HG02938 (cell line): ENCODE measurements at regions not wholly inside any gene's neighbourhood (a gene's known extent, or its start where the extent isn't known, plus 50 kb on each side); places are given as distances from the start of the nearest gene placed in this dataset.

Source experiments
- ATAC-seq: cut with Tn5 transposase; IDR thresholded peaks from one replicate; pipeline ENCODE4 v1.9.1; 2021; ENCODE audit warnings: mild to moderate bottlenecking, moderate library complexity; ENCODE audit not compliant: unreplicated experiment

DNA sequence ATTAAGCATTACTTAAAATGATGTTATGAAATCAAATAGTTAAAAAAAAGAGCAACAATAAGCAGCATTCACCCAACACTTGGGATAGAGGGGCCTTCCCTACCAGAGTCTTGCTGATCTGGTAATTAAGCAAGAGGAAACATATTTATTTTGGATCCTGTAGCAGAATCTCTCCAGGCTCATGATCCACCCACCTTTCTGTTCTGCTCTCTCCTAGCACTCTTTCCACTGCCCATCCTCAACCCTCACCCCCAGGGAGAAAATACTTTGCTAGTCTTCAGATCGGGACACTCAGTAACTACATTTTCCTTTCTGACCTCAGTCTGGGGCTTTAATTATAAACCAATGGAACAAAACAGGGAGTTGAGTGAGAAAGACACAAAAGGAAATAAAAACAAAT is 1541.9 kb downstream of the AACS start:
- no peak for ATAC-seq

DNA sequence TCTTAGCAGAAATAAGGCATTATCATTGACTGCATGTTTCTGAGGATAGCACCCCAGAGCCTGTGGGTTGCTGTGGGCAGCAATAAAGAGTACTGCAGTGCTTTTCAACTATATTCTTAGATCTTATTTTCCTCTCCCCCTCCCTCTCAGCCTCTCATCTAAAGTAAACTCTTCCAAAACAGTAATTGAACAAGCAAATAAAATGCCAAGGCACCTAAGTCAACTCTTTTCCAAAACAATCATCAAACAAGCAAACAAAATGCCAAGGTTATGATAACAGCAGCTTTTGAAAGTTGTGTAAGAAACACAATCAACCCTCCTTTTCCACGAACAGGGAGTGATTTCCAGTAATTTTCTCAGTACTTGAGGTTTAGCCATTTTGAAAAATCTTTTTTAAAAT is 1542.6 kb downstream of the AACS start:
- ATAC-seq: no peak

DNA sequence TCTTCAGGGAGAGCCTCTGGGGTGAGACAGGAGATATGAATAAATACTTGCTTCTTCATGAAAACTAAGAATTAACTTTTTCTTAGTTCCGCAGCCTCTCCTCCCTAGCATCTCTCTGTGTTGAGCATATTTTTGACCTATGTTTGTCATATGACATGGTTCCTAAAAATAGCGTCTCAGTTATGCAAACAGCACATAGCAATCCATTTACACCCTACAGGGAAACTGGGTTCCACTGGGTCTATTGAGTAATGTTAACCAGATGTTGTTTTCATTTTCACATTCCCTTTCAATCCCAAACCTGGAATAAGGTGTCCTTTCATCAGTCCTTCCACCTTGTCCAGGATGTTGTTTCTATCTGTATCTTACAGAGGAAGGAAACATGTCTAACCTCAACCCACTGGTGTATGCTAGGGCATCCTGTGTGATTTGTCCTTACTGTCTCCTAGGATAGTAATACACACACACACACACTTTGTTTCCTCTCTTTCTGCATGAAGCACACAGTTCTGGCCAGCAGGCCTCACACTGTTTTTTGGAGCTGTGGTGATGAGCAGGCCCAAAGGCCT is 1543.5 kb downstream of the AACS start:
- no peak for ATAC-seq

DNA sequence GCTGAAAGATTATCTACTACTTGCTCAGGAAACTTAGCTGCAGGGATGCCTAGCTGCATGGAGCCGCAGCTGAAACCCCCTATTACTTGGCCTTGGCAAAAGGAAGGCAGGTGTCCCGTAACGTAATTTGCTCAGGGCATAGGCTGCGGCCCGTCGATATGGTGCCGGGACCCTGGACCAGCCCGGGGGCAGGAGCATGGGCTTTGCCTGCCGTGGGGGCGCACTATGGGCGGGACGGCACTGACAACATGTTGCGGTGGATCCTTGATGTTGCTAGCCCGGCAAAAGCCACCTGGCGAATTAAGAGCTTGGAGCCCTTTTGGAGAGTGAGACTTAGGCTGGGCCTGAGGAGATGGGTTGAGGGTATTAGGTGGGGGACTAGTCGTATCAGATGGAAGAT is 1551.2 kb downstream of the AACS start:
- no peak for ATAC-seq

DNA sequence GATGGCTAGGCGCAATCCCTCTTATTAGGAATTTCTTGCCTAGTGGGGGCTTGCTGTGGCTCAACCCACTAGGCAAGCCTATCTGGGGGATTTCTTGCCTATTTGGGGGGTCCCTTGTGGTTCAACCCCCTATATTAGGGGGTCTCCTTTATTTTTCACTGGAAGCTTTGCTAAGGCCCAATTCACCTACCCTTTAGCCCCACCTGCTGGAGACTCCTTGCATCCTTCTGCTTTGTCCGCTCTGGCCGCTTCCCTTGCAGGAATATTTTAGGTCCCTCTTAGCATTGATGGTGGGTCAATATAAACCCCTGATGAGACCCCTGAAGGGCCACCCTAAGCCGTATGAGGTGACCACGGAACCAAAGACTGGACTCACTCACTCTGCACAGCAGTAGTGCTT is 1552.1 kb downstream of the AACS start:
- ATAC-seq: no peak

DNA sequence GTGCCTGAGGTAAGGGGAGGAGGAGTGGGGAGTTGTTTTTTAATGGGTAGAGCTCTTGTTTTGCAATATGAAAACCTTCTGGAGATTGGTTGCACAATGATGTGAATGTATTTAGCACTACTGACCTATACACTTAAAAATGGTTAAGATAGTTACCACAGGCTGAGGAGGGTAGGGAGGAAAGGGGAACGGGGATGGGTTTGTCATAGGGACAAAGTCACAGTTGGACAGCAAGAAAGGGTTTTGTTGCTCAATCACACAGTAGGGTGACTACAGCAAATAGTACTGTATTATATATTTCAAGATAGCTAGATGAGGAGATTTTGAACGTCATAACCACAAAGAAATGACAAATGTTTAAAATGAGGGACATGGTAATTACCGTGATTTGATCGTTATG is 1562.4 kb downstream of the AACS start:
- no peak for ATAC-seq

DNA sequence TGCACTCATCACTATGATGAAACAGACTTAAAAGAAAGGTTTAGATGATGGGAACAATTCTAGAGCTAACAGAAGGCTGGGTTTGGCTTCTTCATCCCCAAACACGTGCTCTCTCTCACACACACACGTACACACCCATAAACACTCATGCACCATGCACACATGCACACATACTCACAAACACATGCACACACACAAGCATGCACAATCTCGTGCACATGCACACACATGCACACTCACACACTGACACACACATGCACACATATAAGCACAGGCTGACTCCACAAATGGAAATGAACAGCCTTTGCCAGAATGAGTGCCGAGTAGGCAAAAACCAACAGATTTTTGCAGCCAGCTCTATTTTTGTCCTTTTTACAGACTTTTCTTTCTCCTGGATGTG is 1571.6 kb downstream of the AACS start:
- ATAC-seq: no peak

DNA sequence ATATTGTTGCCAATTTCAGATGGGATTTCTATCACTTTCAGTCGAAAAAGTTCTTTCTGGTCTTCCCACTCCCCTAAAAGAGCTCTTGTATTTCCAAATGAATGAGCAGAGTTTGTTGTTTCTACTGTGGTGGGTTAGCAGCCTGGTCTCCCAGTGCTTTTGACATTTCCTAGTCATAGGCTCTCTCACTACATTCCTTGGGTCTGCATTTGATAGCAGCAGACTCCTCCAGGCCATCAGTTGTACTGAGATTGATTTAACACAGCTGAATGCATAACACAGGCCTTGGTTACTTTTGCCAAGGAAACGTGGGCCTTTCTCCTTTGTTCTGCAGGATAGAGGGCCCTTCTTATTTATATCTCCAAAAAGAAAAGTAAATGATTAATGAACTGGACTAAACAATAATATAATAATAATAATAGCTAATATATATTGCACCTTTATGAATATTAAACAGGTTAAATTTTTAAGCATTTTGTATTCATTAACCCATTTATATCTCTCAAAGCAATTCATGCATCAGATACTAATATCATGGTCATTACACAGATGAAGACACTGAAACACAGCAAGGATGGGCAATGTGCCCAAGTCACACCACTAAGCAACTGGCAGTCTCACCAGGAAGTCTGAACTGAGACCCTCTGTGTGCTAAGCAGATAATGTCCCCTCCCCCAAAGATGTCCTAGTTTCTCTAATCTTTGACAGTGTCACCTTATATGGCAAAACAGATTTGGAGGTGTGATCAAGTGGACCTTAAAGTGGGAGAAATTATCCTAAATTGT is 1579.2 kb downstream of the AACS start:
- ATAC-seq: no peak

DNA sequence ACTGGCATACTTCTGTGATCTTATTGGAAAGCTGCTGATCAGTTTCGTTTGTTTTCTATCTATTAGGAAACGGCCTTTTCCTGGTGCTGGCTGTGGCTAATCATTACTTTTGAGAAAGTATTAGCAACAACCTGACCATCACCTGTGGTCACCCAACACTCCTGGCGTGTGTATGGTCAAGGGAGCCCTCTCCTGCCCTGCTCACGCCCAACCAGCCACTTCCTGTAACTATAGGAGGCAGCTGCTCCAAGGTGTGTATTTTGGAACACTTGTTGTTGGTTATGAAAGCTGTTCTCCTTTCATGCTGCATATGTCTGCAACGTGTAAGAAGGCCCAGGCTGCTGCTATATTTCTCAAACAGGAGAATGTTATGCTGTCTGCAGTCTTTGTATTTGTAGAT is 1582.8 kb downstream of the AACS start:
- no peak for ATAC-seq

DNA sequence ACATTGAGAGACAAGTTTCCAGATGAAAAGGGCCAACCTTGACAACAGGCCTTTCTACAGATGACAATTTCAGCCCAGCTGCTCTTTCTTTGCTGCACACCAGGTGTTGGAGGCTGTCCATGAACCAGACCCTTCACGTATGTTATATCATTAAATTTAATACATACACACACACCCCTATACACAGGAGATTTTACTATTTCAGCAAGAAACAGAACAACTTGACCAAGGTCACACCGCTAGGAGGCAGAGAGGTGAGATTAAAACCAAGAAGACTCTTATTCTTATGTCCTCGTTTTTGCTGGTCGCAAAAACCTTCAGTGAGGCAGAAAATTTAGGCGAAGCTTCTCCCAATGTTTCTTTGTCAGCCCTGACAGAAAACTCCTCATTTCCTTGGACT is 1585.9 kb downstream of the AACS start:
- no peak for ATAC-seq

DNA sequence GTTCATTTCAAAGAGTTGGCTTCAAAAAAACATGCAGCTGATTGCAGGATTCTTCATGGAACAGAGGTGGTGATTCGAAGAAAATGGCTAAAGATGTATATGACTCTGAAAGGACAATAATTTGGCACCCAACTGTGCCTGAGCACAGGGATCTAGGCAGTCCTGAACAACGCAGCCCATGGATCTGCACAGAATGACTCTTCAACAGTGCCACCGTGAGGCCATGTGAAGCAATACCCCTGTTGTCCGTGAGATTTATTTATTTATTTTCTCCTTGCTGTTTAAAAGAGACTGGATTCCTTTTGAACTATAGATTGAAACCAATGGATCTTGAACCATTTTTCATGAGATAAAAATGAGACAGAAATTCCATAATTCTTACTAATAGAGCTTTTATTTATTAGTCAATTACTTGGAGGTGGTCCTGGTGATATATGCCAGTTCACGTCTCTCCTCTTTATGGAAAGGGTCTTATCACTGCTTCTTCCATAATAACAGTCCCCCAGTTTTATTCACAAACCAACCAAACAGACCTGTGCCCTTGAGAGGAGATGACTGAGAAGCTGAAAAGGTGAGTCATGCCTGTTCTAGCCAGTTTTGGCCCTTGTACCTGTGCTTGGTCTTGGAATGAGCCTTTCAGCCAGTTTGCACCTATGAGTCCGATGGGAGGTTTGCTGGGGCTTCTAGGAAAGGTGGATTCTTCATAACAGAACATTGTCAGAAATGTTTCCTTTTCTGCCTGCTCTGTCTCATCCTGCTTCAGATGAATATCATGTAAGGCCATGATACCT is 1598.3 kb downstream of the AACS start:
- no peak for ATAC-seq

DNA sequence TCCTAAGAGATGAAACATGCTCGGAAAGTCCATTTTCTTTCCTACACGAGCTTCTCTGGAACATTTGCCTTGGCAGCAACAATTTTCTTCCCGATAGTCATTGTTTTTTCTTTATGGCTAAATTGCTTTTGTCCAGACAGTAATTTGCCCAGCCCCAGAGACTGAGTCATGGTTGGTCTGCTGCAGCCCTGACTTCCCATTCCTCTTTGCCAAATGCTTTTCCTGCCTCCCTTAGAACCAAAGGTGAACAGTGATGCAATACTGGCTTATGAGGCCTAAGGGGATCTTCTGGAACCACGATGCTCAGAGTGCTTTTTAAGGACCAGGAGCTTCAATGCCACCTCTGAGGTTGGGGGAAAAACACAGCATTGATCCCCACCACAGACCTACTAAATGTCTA is 1599.6 kb upstream of the TMEM132C start:
- ATAC-seq: no peak

DNA sequence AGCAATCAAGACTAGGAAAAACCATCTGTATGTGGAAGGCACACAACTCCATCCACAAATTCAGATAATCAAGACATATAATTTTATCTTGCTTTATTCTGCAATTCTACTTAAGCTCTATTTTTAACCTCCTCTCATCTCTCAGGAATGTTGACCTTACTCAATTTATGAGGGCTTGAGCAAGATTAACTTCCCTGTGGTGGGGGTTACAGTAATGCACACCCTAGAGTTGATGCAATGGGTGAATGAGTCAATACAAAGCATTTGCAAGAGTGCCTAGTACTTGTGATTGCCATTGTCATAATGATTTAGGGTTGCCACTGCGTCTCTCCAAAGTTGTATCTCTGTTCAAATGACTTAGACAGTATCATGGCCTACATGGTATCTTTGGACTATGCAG is 1598.4 kb upstream of the TMEM132C start:
- ATAC-seq: no peak

DNA sequence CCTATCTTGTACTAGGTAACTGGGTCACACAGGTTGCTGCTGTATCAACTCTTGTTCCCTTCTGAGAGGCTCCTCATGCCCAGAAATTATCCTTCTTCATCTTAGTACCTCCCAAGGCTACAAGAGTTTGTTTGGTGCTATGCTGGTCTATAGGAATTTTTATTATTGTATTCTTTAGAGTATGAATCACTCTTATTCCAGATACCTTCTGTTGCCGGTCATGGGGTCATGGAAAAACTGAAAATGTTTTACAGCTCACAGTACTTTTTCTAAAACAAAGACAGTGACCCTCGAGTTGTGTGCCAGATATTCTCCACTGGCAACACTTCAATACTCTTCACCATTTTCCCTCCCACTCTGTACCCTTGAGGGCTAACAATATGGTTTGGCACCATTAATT is 1598.0 kb upstream of the TMEM132C start:
- ATAC-seq: no peak

DNA sequence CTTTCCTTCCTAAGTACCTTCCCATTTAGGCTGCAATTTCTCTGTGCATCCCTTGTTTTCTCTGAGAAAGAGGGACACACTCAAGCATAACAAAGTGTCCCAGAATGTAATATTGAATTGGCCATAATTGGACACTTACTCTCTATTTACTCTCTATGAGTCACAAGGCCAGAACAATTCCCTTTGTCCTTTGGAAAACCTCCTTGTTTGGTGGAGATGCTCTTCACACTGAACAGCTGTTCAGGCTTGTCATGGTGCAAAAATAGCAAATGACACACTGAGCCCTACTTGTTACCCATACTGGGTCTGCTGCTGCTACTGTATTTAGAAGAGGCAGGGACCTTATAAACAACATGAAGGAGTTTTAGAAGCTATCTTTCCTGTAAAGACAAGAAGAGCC is 1590.5 kb upstream of the TMEM132C start:
- ATAC-seq: no peak

DNA sequence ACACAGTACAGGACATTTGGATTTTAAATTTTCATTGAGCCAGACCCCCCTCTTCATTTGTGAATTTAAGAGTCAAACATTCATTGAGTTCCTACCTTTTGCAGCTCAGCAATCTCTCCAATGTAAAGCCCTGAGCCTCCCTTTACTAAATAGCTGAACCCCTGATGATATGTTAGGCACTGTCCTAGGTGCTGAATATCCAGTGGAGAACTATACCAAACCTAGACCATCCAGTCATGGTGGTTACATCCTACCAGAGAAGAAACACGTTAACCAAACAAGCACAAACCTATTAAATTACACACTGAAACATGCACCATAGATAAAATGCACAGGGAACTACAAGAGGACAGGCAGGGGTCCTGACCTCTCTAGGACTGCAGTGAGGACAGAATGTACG is 1585.3 kb upstream of the TMEM132C start:
- ATAC-seq: no peak

DNA sequence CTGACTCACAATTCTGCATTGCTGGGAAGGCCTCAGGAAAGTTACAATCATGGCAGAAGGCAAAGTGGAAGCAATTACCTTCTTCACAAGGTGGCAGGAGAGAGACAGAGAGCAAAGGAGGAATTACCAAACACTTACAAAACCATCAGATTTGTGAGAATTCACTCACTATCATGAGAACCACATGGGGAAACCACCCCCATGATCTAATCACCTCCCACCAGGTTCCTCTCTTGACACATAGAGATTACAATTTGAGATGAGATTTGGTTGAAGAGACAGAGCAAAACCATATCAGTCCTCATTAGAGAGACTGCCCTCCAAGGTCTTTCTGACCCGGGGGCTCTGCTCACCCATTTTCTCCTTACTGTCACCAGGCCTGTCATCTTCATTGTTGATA is 1582.3 kb upstream of the TMEM132C start:
- ATAC-seq: no peak

DNA sequence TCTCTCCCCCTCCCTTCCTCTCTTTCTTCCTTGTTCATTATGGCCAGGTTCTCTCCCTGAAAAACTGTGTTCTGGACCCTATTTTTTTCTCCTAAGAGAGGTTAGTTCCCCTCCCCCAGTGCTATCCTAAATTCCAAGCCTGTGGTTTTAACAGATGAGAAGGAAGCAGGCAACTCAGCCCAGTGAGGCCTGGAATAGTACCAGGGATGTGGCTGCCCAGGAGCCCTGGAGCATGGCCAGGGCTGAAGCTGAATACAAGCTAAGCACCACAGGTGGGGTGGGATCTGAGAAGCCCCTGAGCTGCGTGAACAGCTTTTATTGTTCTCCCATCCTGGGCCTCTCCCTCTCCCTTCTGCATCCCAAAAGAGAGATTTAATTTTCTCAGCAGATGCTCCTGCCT is 1581.3 kb upstream of the TMEM132C start:
- ATAC-seq: no peak

DNA sequence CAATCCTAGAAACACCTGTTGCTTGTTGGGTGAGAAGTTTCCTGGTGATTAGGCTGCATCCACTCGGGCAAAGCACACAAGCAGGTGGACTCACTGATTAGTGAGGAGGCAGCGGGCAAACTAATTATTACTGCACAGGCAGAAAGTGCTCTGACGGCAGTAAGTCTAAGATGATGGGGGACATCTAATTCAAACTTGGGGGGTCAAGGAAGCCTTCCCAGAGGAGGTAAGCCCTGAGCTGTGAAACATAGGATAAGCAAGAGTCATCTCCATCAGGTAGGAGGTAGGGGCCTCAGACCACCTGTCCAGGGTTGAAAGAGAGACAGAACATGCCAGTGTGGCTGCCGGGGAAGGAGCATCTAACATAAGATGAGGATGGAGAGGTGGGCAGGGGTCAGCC is 1578.4 kb upstream of the TMEM132C start:
- no peak for ATAC-seq

DNA sequence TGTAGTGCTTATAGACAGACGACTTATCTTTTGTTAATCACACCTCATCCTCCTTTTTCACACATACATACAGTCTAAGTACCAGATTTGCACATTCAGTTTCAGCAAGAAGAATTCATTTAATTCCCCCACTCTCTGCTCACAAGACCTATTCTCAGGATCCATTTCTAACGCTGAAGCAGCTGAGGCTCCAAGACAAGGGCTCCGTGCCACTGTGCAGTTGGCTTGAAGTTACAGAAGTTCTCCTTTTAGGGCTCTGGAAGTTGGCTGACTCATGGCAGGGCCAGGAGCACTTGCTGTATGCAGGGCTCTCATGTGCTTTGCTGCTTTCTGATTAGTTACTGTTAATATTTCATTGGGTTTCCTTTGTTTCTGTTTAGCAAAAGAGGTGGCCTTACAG is 1566.9 kb upstream of the TMEM132C start:
- ATAC-seq: no peak

DNA sequence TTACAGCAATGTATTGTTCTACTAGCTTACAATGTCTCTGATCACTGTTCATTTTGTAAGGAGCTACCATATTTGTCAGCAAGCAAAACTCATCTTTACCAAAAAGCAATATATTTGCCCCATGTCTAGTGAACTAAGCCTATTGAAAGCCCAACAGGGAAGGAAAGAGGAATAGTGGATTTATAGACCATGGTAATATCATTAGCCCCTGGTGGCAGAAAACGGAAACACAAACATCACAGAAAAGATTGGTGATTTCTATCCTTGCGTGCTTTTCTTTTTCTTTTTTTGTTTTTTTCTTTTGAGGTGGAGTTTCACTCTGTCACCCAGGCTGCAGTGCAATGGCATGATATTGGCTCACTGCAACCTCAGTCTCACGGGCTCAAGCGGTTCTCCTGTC is 1562.4 kb upstream of the TMEM132C start:
- no peak for ATAC-seq

DNA sequence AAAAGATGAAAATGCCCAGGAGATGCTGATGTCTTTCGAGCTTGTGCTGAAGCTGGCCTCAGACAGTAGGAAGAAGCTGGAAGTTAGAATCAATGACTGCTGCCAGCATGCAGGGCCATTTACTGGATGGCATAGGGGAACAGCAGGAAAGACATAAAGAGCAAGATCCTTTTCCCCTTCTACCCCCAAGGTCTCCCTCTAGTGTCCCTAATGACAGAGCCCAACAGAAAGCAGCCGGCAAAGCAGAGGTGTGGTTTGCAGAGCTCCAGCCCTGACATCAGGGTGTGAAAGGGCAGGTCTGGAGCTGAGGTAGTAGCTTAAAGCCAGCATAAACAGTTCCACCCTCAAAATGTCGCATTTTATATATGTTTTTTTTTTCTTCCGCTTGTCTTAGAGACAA is 1560.7 kb upstream of the TMEM132C start:
- no peak for ATAC-seq
